SK-N-SH (cell line): ENCODE measurements at regions not wholly inside any gene's neighbourhood (a gene's known extent, or its start where the extent isn't known, plus 50 kb on each side); places are given as distances from the start of the nearest gene placed in this dataset.

Experiments
- CTCF ChIA-PET: fragments of 300-600, 350-600 bp; formaldehyde crosslinking; extraction: SDS; loops from one replicate; lab custom pipeline; 2021; lab: Yijun Ruan, JAX
- POLR2A ChIA-PET: fragments of 350-600 bp; sonication (Branson Sonifier 250); formaldehyde crosslinking; extraction: SDS; loops from one replicate; lab custom pipeline; 2020; ENCODE audit warnings: antibody characterized with exemption, inconsistent platforms; lab: Yijun Ruan, JAX
- DNase-seq: peaks from one replicate; pipeline ENCODE4 v3.0.0; 2012
- H2AFZ ChIP-seq: fragments of 200-600 bp; sonication (generic); 2 replicates; pipeline ENCODE4 v1.8.1; 2016; ENCODE audit warnings: antibody characterized with exemption, mild to moderate bottlenecking, low read depth
- H3F3A ChIP-seq: fragments of 200-600 bp; sonication (generic); replicated peaks from 2 replicates; pipeline ENCODE3; 2016; ENCODE audit warnings: antibody characterized with exemption, mild to moderate bottlenecking; ENCODE audit not compliant: insufficient read depth
- H3K27ac ChIP-seq, 2 experiments: fragments of 200-500 bp in 1 of 2; fragments of 200-600 bp in 1 of 2; sonication (Bioruptor generic) in 1 of 2; sonication (generic), shearing (Covaris generic) in 1 of 2; 2 replicates each; pipeline versions ENCODE4 v1.5.1 to v1.6.1; 2014 to 2016; ENCODE audit warnings: low read depth in 2 of 2, inconsistent platforms in 1 of 2, low read length in 1 of 2, mild to moderate bottlenecking in 1 of 2, mixed read lengths in 1 of 2
- H3K27me3 ChIP-seq: fragments of 200-600 bp; sonication (generic), shearing (Covaris generic); 2 replicates; pipeline ENCODE4 v1.6.1; 2016; ENCODE audit warnings: mixed run types; ENCODE audit not compliant: insufficient read depth
- H3K36me3 ChIP-seq, 2 experiments: fragments of 200-500 bp in 1 of 2; fragments of 200-600 bp in 1 of 2; sonication (Bioruptor generic) in 1 of 2; sonication (generic) in 1 of 2; replicated peaks in 1 of 2; 2 replicates each; pipeline versions ENCODE3 to v1.5.1; 2014 to 2016; ENCODE audit warnings: low read length in 1 of 2, mild to moderate bottlenecking in 1 of 2; ENCODE audit not compliant: insufficient read depth in 2 of 2, control insufficient read depth in 1 of 2
- H3K4me1 ChIP-seq, 2 experiments: fragments of 200-500 bp in 1 of 2; fragments of 200-600 bp in 1 of 2; sonication (Bioruptor generic) in 1 of 2; sonication (generic), shearing (Covaris generic) in 1 of 2; 2 replicates each; pipeline versions ENCODE4 v1.5.1 to v1.6.1; 2014 to 2016; ENCODE audit warnings: low read depth in 1 of 2, low read length in 1 of 2, mixed run types in 1 of 2; ENCODE audit not compliant: insufficient read depth in 2 of 2, control insufficient read depth in 1 of 2
- H3K4me2 ChIP-seq: fragments of 200-600 bp; sonication (generic), shearing (Covaris generic); 2 replicates; pipeline ENCODE4 v1.6.1; 2017; ENCODE audit warnings: mixed run types
- H3K4me3 ChIP-seq, 2 experiments: fragments of 200-500 bp in 1 of 2; fragments of 200-600 bp in 1 of 2; sonication (Bioruptor generic) in 1 of 2; sonication (generic), shearing (Covaris generic) in 1 of 2; 2 replicates each; pipeline versions ENCODE4 v1.5.1 to v1.8.1; 2014 to 2016; ENCODE audit warnings: low read depth in 2 of 2, inconsistent platforms in 1 of 2, low read length in 1 of 2, mild to moderate bottlenecking in 1 of 2, mixed read lengths in 1 of 2, moderate library complexity in 1 of 2
- H3K79me2 ChIP-seq: fragments of 200-600 bp; sonication (generic); 2 replicates; pipeline ENCODE4 v1.8.1; 2017; ENCODE audit warnings: mild to moderate bottlenecking; ENCODE audit not compliant: insufficient read depth
- H3K9ac ChIP-seq: fragments of 200-600 bp; sonication (generic); 2 replicates; pipeline ENCODE4 v1.6.1; 2017; ENCODE audit warnings: mixed run types
- H3K9me2 ChIP-seq: fragments of 200-600 bp; sonication (generic); 2 replicates; pipeline ENCODE4 v1.6.1; 2017; ENCODE audit warnings: mixed run types
- H3K9me3 ChIP-seq: fragments of 200-600 bp; sonication (generic); 2 replicates; pipeline ENCODE4 v1.6.1; 2017; ENCODE audit warnings: mixed run types, mild to moderate bottlenecking, moderate library complexity
- H4K20me1 ChIP-seq: fragments of 200-600 bp; sonication (generic); 2 replicates; pipeline ENCODE4 v1.6.1; 2017; ENCODE audit warnings: mild to moderate bottlenecking, mixed run types; ENCODE audit not compliant: insufficient read depth
- CHD2 ChIP-seq: fragments of 150-350 bp; IDR thresholded peaks from 2 replicates; pipeline ENCODE4 v1.6.1; 2018; ENCODE audit warnings: low read length; ENCODE audit not compliant: partially characterized antibody
- EP300 ChIP-seq, 2 experiments: IDR thresholded peaks; 2 replicates each; pipeline versions ENCODE4 v1.4.0 to v1.6.1; 2012; ENCODE audit warnings: borderline replicate concordance in 1 of 2, low read depth in 1 of 2, low read length in 1 of 2
- GABPA ChIP-seq: IDR thresholded peaks from 2 replicates; pipeline ENCODE4 v1.4.0; 2012; ENCODE audit warnings: low read depth, mild to moderate bottlenecking
- GATA2 ChIP-seq: sonication (generic); formaldehyde crosslinking; IDR thresholded peaks from 2 replicates; pipeline ENCODE4 v1.5.0; 2020; ENCODE audit warnings: mild to moderate bottlenecking, missing genetic modification reagents
- MEF2A ChIP-seq: IDR thresholded peaks from 2 replicates; pipeline ENCODE4 v1.4.0; 2012; ENCODE audit warnings: low read depth, borderline replicate concordance
- POLR2AphosphoS5 ChIP-seq: IDR thresholded peaks from 2 replicates; pipeline ENCODE4 v1.6.1; 2012; ENCODE audit warnings: low read depth, low read length
- RCOR1 ChIP-seq: fragments of 150-350 bp; IDR thresholded peaks from 2 replicates; pipeline ENCODE4 v1.6.1; 2017; ENCODE audit warnings: antibody characterized with exemption, low read length
- RXRA ChIP-seq: IDR thresholded peaks from 2 replicates; pipeline ENCODE4 v1.4.0; 2012; ENCODE audit warnings: low read depth, mild to moderate bottlenecking, borderline replicate concordance
- SIN3A ChIP-seq: IDR thresholded peaks from 2 replicates; pipeline ENCODE4 v1.6.1; 2012; ENCODE audit warnings: low read depth, mild to moderate bottlenecking, low read length, moderate library complexity, borderline replicate concordance
- SMC3 ChIP-seq: IDR thresholded peaks from 2 replicates; pipeline ENCODE4 v1.6.1; 2012; ENCODE audit warnings: low read depth, low read length, improper control_type of control experiment
- TAF1 ChIP-seq: IDR thresholded peaks from 2 replicates; pipeline ENCODE4 v1.6.1; 2012; ENCODE audit warnings: low read depth, mild to moderate bottlenecking, low read length, moderate library complexity, borderline replicate concordance
- TEAD4 ChIP-seq: IDR thresholded peaks from 2 replicates; pipeline ENCODE4 v1.4.0; 2012; ENCODE audit warnings: mild to moderate bottlenecking, borderline replicate concordance; ENCODE audit not compliant: insufficient read depth
- WGBS: methylation state at CpG from one replicate; pipeline ENCODE4 v1.1.6; 2017; ENCODE audit warnings: low lambda C conversion rate; 5-methylcytosine and 5-hydroxymethylcytosine counted together
- TF ChIP-seq, protein P1 (sequence below): IDR thresholded peaks from 2 replicates; pipeline ENCODE4 v1.4.0; 2012; ENCODE audit warnings: low read depth, borderline replicate concordance
- TF ChIP-seq, protein P2 (sequence below): fragments of 150-350 bp; IDR thresholded peaks from 2 replicates; pipeline ENCODE4 v1.6.1; 2017; ENCODE audit warnings: antibody characterized with exemption, low read length, low read depth, borderline replicate concordance
- TF ChIP-seq, protein P3 (sequence below): IDR thresholded peaks from 2 replicates; pipeline ENCODE4 v1.6.1; 2012; ENCODE audit warnings: mild to moderate bottlenecking, low read depth, low read length, moderate library complexity
- TF ChIP-seq, protein P4 (sequence below): fragments of 150-350 bp; IDR thresholded peaks from 2 replicates; pipeline ENCODE4 v1.6.1; 2016; ENCODE audit warnings: mild to moderate bottlenecking, low read depth, low read length

DNA sequence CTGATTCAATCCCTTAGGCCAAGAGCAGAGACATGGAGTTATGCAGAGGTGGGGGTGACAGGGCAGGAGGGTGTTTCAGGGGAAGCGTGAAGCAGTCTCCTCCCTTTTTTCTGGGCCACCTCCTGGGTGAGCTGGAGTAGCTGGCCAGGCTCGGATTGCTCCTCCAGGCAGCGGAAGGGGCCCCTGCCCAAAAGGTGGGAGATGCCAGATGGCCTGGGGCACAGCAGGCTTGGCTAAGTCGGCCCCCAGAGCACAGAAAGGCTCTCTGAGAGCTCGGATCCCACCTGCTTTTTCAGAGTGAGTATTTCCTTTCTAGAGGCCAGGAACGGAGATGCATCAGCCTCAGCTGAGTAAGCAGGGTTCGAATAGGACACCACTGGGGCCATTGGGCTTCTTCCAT is 196.9 kb downstream of the ANKRD30B start:
- H3K9me2 ChIP-seq = no peaks in the 10 kb centered on the region
- no peak overlapping the region for H3K4me3 ChIP-seq
- no peak overlapping the region for H2AFZ ChIP-seq
- TF ChIP-seq, protein P1, sequence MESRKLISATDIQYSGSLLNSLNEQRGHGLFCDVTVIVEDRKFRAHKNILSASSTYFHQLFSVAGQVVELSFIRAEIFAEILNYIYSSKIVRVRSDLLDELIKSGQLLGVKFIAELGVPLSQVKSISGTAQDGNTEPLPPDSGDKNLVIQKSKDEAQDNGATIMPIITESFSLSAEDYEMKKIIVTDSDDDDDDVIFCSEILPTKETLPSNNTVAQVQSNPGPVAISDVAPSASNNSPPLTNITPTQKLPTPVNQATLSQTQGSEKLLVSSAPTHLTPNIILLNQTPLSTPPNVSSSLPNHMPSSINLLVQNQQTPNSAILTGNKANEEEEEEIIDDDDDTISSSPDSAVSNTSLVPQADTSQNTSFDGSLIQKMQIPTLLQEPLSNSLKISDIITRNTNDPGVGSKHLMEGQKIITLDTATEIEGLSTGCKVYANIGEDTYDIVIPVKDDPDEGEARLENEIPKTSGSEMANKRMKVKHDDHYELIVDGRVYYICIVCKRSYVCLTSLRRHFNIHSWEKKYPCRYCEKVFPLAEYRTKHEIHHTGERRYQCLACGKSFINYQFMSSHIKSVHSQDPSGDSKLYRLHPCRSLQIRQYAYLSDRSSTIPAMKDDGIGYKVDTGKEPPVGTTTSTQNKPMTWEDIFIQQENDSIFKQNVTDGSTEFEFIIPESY = no peak
- TF ChIP-seq SMC3 (no peak), SIN3A (no peak), GABPA (no peak), GATA2 (no peak), TAF1 (no peak), TEAD4 (no peak), CHD2 (no peak), RXRA (no peak), MEF2A (no peak), EP300 (IDR thresholded peaks at IDR 0.05; ENCODE audit: borderline replicate concordance in 1 of 2, low read depth in 1 of 2, low read length in 1 of 2) (no peak), RCOR1 (no peak), POLR2AphosphoS5 (no peak)
- TF ChIP-seq, protein P2, sequence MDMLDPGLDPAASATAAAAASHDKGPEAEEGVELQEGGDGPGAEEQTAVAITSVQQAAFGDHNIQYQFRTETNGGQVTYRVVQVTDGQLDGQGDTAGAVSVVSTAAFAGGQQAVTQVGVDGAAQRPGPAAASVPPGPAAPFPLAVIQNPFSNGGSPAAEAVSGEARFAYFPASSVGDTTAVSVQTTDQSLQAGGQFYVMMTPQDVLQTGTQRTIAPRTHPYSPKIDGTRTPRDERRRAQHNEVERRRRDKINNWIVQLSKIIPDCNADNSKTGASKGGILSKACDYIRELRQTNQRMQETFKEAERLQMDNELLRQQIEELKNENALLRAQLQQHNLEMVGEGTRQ = no peak
- TF ChIP-seq, protein P3, sequence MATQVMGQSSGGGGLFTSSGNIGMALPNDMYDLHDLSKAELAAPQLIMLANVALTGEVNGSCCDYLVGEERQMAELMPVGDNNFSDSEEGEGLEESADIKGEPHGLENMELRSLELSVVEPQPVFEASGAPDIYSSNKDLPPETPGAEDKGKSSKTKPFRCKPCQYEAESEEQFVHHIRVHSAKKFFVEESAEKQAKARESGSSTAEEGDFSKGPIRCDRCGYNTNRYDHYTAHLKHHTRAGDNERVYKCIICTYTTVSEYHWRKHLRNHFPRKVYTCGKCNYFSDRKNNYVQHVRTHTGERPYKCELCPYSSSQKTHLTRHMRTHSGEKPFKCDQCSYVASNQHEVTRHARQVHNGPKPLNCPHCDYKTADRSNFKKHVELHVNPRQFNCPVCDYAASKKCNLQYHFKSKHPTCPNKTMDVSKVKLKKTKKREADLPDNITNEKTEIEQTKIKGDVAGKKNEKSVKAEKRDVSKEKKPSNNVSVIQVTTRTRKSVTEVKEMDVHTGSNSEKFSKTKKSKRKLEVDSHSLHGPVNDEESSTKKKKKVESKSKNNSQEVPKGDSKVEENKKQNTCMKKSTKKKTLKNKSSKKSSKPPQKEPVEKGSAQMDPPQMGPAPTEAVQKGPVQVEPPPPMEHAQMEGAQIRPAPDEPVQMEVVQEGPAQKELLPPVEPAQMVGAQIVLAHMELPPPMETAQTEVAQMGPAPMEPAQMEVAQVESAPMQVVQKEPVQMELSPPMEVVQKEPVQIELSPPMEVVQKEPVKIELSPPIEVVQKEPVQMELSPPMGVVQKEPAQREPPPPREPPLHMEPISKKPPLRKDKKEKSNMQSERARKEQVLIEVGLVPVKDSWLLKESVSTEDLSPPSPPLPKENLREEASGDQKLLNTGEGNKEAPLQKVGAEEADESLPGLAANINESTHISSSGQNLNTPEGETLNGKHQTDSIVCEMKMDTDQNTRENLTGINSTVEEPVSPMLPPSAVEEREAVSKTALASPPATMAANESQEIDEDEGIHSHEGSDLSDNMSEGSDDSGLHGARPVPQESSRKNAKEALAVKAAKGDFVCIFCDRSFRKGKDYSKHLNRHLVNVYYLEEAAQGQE = no peak
- TF ChIP-seq, protein P4, sequence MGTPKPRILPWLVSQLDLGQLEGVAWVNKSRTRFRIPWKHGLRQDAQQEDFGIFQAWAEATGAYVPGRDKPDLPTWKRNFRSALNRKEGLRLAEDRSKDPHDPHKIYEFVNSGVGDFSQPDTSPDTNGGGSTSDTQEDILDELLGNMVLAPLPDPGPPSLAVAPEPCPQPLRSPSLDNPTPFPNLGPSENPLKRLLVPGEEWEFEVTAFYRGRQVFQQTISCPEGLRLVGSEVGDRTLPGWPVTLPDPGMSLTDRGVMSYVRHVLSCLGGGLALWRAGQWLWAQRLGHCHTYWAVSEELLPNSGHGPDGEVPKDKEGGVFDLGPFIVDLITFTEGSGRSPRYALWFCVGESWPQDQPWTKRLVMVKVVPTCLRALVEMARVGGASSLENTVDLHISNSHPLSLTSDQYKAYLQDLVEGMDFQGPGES = no peak
- no peak overlapping the region for H3K9ac ChIP-seq
- H3K27me3 ChIP-seq = peaks cover 46% of the 10 kb centered on the region
- no peaks in the 10 kb centered on the region for H3K79me2 ChIP-seq
- DNase-seq = no peak
- H3K4me2 ChIP-seq = no peak overlapping the region
- 6% methylated on average over 4 of the region's 7 CpGs for WGBS
- H4K20me1 ChIP-seq = no peaks in the 10 kb centered on the region
- no peak overlapping the region for H3K27ac ChIP-seq
- H3K9me3 ChIP-seq = no peaks in the 10 kb centered on the region
- ChIA-PET CTCF (no interaction called here), POLR2A (no interaction called here)
- H3F3A ChIP-seq = no peaks in the 10 kb centered on the region
- H3K36me3 ChIP-seq = no peaks in the 10 kb centered on the region
- no peaks in the 10 kb centered on the region for H3K4me1 ChIP-seq
